Activated naive CD8-positive, alpha-beta T cell treated with anti-CD3 and anti-CD28 coated beads, Interleukin-2, amount 50 U/mL, for 24 hours (primary cell): ENCODE measurements at regions not wholly inside any gene's neighbourhood (a gene's known extent, or its start where the extent isn't known, plus 50 kb on each side); places are given as distances from the start of the nearest gene placed in this dataset.
"Not testable (repeated sequence)": the region's sequence is repeated elsewhere in the genome, so short reads cannot be mapped to it uniquely, and the experiment has no call there.

Experiments used
- ATAC-seq: fragments of 150-1000 bp; cut with Tn5 transposase; one replicate; pipeline ENCODE4 v1.10.0; 2021
- DNase-seq: peaks from one replicate; pipeline ENCODE4 v3.0.0; 2021
- H3K27ac Mint-ChIP-seq: one replicate; pipeline ENCODE4 v1.8.0; 2021; ENCODE audit warnings: mild to moderate bottlenecking, mixed read lengths
- H3K27me3 Mint-ChIP-seq: one replicate; pipeline ENCODE4 v1.8.0; 2021; ENCODE audit warnings: mixed read lengths
- H3K36me3 Mint-ChIP-seq: one replicate; pipeline ENCODE4 v1.8.0; 2021; ENCODE audit warnings: low read depth, mixed read lengths
- H3K4me1 Mint-ChIP-seq: one replicate; pipeline ENCODE4 v1.8.0; 2021; ENCODE audit warnings: mixed read lengths
- H3K4me3 Mint-ChIP-seq: one replicate; pipeline ENCODE4 v1.8.0; 2021; ENCODE audit warnings: mild to moderate bottlenecking, moderate library complexity, mixed read lengths
- H3K9me3 Mint-ChIP-seq: one replicate; pipeline ENCODE4 v1.8.0; 2021; ENCODE audit warnings: mixed read lengths

- not testable (repeated sequence) for H3K4me1 Mint-ChIP-seq
- peaks cover 44% of the 10 kb centered on the region for H3K27me3 Mint-ChIP-seq
These were observed 111.9 kb downstream of the ZNF330 start for GRCh38 chr4:141332359-141333181.

GRCh38 chr4:141333456-141334230, 112.9 kb downstream of the ZNF330 start:
- not testable (repeated sequence) for DNase-seq, ATAC-seq

More at GRCh38 chr4:141332359-141333181, 111.9 kb downstream of the ZNF330 start:
- H3K36me3 Mint-ChIP-seq, H3K27ac Mint-ChIP-seq, H3K9me3 Mint-ChIP-seq, ATAC-seq, DNase-seq, H3K4me3 Mint-ChIP-seq: not testable (repeated sequence)

GRCh38 chr4:141335166-141335565, 114.5 kb downstream of the ZNF330 start:
- DNase-seq (no peak), ATAC-seq (no peak)
- no peaks in the 10 kb centered on the region for H3K4me1 Mint-ChIP-seq
- no peak overlapping the region for H3K27ac Mint-ChIP-seq
- H3K27me3 Mint-ChIP-seq = peaks cover 40% of the 10 kb centered on the region
- no peaks in the 10 kb centered on the region for H3K36me3 Mint-ChIP-seq
- H3K9me3 Mint-ChIP-seq = no peaks in the 10 kb centered on the region
- no peak overlapping the region for H3K4me3 Mint-ChIP-seq

More at GRCh38 chr4:141333456-141334230, 112.9 kb downstream of the ZNF330 start:
- not testable (repeated sequence) for H3K27ac Mint-ChIP-seq, H3K4me1 Mint-ChIP-seq, H3K4me3 Mint-ChIP-seq, H3K9me3 Mint-ChIP-seq, H3K36me3 Mint-ChIP-seq
- H3K27me3 Mint-ChIP-seq = peaks cover 44% of the 10 kb centered on the region

GRCh38 chr4:141338238-141338637, 117.5 kb downstream of the ZNF330 start:
- no peaks in the 10 kb centered on the region for H3K9me3 Mint-ChIP-seq
- H3K36me3 Mint-ChIP-seq = no peaks in the 10 kb centered on the region
- H3K27me3 Mint-ChIP-seq = peaks cover 29% of the 10 kb centered on the region
- H3K27ac Mint-ChIP-seq = no peak overlapping the region
- no peak overlapping the region for H3K4me3 Mint-ChIP-seq
- ATAC-seq (no peak), DNase-seq (no peak)
- no peaks in the 10 kb centered on the region for H3K4me1 Mint-ChIP-seq

GRCh38 chr4:141339391-141339790, 118.7 kb downstream of the ZNF330 start:
- Mint-ChIP-seq H3K9me3 (no peaks in the 10 kb centered on the region), H3K27me3 (peaks cover 20% of the 10 kb centered on the region), H3K4me3 (no peak overlapping the region), H3K27ac (no peak overlapping the region), H3K36me3 (no peaks in the 10 kb centered on the region), H3K4me1 (no peaks in the 10 kb centered on the region)
- no peak for DNase-seq
- no peak for ATAC-seq

GRCh38 chr4:141339966-141340365, 119.3 kb downstream of the ZNF330 start:
- no peaks in the 10 kb centered on the region for H3K9me3 Mint-ChIP-seq
- no peak for ATAC-seq
- no peak overlapping the region for H3K4me3 Mint-ChIP-seq
- H3K27me3 Mint-ChIP-seq = peaks cover 16% of the 10 kb centered on the region
- DNase-seq = no peak
- no peaks in the 10 kb centered on the region for H3K36me3 Mint-ChIP-seq
- H3K4me1 Mint-ChIP-seq = no peaks in the 10 kb centered on the region
- H3K27ac Mint-ChIP-seq = no peak overlapping the region

GRCh38 chr4:141340458-141340857, 119.8 kb downstream of the ZNF330 start:
- ATAC-seq (no peak), DNase-seq (no peak)
- no peaks in the 10 kb centered on the region for H3K9me3 Mint-ChIP-seq
- H3K27me3 Mint-ChIP-seq = peaks cover 15% of the 10 kb centered on the region
- no peaks in the 10 kb centered on the region for H3K36me3 Mint-ChIP-seq
- H3K4me1 Mint-ChIP-seq = no peaks in the 10 kb centered on the region
- no peak overlapping the region for H3K27ac Mint-ChIP-seq
- no peak overlapping the region for H3K4me3 Mint-ChIP-seq

- Mint-ChIP-seq H3K27ac (no peak overlapping the region), H3K4me3 (no peak overlapping the region), H3K4me1 (no peaks in the 10 kb centered on the region), H3K27me3 (peaks cover 7% of the 10 kb centered on the region), H3K9me3 (no peaks in the 10 kb centered on the region), H3K36me3 (no peaks in the 10 kb centered on the region)
- no peak for DNase-seq
- no peak for ATAC-seq
These were observed 125.4 kb downstream of the ZNF330 start for GRCh38 chr4:141346144-141346543.

- no peaks in the 10 kb centered on the region for H3K9me3 Mint-ChIP-seq
- H3K27me3 Mint-ChIP-seq = peaks cover 4% of the 10 kb centered on the region
- no peak overlapping the region for H3K4me3 Mint-ChIP-seq
- H3K27ac Mint-ChIP-seq = no peak overlapping the region
- no peak for ATAC-seq
- H3K4me1 Mint-ChIP-seq = no peaks in the 10 kb centered on the region
- DNase-seq = no peak
- H3K36me3 Mint-ChIP-seq = no peaks in the 10 kb centered on the region
These were observed 127.0 kb downstream of the ZNF330 start for GRCh38 chr4:141347684-141348083.

- ATAC-seq (no peak), DNase-seq (no peak)
- no peaks in the 10 kb centered on the region for H3K36me3 Mint-ChIP-seq
- H3K27me3 Mint-ChIP-seq = peaks cover 4% of the 10 kb centered on the region
- H3K4me1 Mint-ChIP-seq = no peaks in the 10 kb centered on the region
- H3K4me3 Mint-ChIP-seq = no peak overlapping the region
- no peak overlapping the region for H3K27ac Mint-ChIP-seq
- no peaks in the 10 kb centered on the region for H3K9me3 Mint-ChIP-seq
These were observed 127.4 kb downstream of the ZNF330 start for GRCh38 chr4:141348125-141348524.

GRCh38 chr4:141348573-141348972, 127.9 kb downstream of the ZNF330 start:
- H3K9me3 Mint-ChIP-seq = no peaks in the 10 kb centered on the region
- DNase-seq (no peak), ATAC-seq (no peak)
- no peaks in the 10 kb centered on the region for H3K4me1 Mint-ChIP-seq
- no peaks in the 10 kb centered on the region for H3K36me3 Mint-ChIP-seq
- H3K27me3 Mint-ChIP-seq = peaks cover 4% of the 10 kb centered on the region
- no peak overlapping the region for H3K27ac Mint-ChIP-seq
- no peak overlapping the region for H3K4me3 Mint-ChIP-seq

GRCh38 chr4:141349236-141349635, 128.5 kb downstream of the ZNF330 start:
- Mint-ChIP-seq H3K27ac (no peak overlapping the region), H3K36me3 (no peaks in the 10 kb centered on the region), H3K9me3 (no peaks in the 10 kb centered on the region), H3K27me3 (peaks cover 4% of the 10 kb centered on the region), H3K4me3 (no peak overlapping the region), H3K4me1 (no peaks in the 10 kb centered on the region)
- ATAC-seq = no peak
- DNase-seq = no peak

GRCh38 chr4:141350122-141350905, 129.6 kb downstream of the ZNF330 start:
- H3K4me3 Mint-ChIP-seq = no peak overlapping the region
- peaks cover 2% of the 10 kb centered on the region for H3K27me3 Mint-ChIP-seq
- no peak overlapping the region for H3K27ac Mint-ChIP-seq
- no peak for DNase-seq
- no peaks in the 10 kb centered on the region for H3K36me3 Mint-ChIP-seq
- ATAC-seq = no peak
- H3K4me1 Mint-ChIP-seq = no peaks in the 10 kb centered on the region
- H3K9me3 Mint-ChIP-seq = no peaks in the 10 kb centered on the region

- no peak overlapping the region for H3K27ac Mint-ChIP-seq
- H3K4me1 Mint-ChIP-seq = no peaks in the 10 kb centered on the region
- no peak for ATAC-seq
- no peaks in the 10 kb centered on the region for H3K36me3 Mint-ChIP-seq
- no peaks in the 10 kb centered on the region for H3K9me3 Mint-ChIP-seq
- H3K27me3 Mint-ChIP-seq = no peaks in the 10 kb centered on the region
- no peak overlapping the region for H3K4me3 Mint-ChIP-seq
- DNase-seq = no peak
These were observed 131.6 kb downstream of the ZNF330 start for GRCh38 chr4:141352331-141352730.
